H54 (cell line): ENCODE measurements at regions not wholly inside any gene's neighbourhood (a gene's known extent, or its start where the extent isn't known, plus 50 kb on each side); places are given as distances from the start of the nearest gene placed in this dataset.
"Not testable (repeated sequence)": the region's sequence is repeated elsewhere in the genome, so short reads cannot be mapped to it uniquely, and the experiment has no call there.

Experiments
- DNase-seq: peaks from one replicate; pipeline ENCODE4 v3.0.0; 2011; ENCODE audit warnings: low spot score, mixed read lengths; ENCODE audit not compliant: insufficient read length
- FAIRE-seq: peaks from 3 replicates; lab custom pipeline; 2011; peaks lifted over from hg19 to GRCh38; lab: Jason Lieb, UNC
- POLR2A ChIP-seq: IDR thresholded peaks from 2 replicates; pipeline ENCODE4 v1.6.1; 2011; ENCODE audit warnings: low read depth, mild to moderate bottlenecking, low read length

- TF ChIP-seq POLR2A, result no peak
- FAIRE-seq (no peak), DNase-seq (no peak)
These were observed 99.6 kb downstream of the RPLP1 start for GRCh38 chr15:69552057-69552815.

DNA sequence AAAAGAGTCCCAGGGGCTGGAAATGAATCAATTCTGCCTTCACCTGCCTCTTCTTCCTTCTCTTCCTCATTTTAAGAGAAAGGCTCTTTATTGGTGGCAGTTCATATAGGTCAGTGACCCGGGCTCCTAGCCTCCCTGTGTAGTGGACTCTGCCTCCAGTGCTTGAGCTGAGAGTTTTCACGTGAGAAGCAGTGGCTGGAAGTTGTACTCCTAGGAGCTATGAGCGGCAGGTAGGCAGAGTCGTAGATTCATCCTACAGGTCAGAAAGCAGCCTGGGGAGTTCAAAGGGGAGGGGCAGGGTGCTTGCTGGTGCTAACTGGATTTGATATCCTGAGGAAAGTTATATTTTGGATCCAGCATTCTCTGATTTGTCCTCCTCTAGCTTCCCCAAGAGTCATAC, 101.1 kb downstream of the RPLP1 start:
- no peak for FAIRE-seq
- no peak for DNase-seq
- no peak for TF ChIP-seq POLR2A

- no peak for FAIRE-seq
- no peak for TF ChIP-seq POLR2A
- DNase-seq, result no peak
These were observed 101.8 kb downstream of the RPLP1 start for GRCh38 chr15:69554279-69554961.

DNA sequence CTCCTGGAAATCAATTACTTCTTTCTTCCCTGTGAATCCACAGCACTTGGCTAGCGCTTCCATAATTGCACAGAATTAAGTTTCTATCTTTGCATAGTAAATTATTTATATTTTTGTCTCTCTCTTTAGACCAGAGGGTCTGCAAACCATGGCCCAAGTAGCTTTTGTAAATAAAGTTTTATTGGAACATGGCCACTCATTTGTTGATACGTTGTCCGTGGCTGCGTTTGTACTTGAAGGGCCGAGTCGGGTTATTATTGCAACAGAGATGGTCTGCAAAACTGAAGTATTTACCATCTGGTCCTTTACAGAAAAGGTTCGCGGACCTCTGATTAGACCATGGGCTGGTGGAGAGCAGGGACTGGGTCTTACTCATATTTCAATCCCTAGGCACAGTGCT, 102.5 kb downstream of the RPLP1 start:
- DNase-seq (no peak), FAIRE-seq (no peak)
- no peak for TF ChIP-seq POLR2A

DNA sequence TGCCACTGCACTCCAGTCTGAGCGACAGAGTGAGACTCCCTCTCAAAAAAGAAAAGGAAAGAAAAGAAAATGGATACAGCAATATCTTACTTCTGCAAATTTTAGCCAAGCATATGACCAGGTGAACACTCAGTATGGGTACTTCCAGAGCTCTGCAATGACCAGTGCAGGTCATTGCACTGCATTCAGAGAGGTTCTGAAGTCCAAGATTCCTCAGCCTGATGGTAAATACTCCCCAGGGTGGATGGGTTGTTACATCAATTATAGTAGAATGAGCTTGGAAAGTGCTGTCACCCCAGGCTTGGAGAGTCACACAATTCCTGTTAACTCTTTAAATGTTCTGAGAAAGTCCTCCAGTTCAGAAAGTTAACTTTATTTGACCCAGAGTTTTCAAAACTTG, 103.7 kb downstream of the RPLP1 start:
- DNase-seq (no peak), FAIRE-seq (no peak)
- TF ChIP-seq POLR2A, result no peak

- no peak for TF ChIP-seq POLR2A
- peak; percentile 66 for DNase-seq
- no peak for FAIRE-seq
These were observed 104.5 kb downstream of the RPLP1 start for GRCh38 chr15:69557020-69557706.

- no peak for FAIRE-seq
- no peak for DNase-seq
- TF ChIP-seq POLR2A, result no peak
These were observed 105.2 kb downstream of the RPLP1 start for GRCh38 chr15:69557707-69558409.

GRCh38 chr15:69559440-69560190, 107.0 kb downstream of the RPLP1 start:
- DNase-seq (peak; percentile 31), FAIRE-seq (no peak)
- no peak for TF ChIP-seq POLR2A

- FAIRE-seq, result no peak
- TF ChIP-seq POLR2A, result no peak
- no peak for DNase-seq
These were observed 108.6 kb downstream of the RPLP1 start for GRCh38 chr15:69561071-69561784.

DNA sequence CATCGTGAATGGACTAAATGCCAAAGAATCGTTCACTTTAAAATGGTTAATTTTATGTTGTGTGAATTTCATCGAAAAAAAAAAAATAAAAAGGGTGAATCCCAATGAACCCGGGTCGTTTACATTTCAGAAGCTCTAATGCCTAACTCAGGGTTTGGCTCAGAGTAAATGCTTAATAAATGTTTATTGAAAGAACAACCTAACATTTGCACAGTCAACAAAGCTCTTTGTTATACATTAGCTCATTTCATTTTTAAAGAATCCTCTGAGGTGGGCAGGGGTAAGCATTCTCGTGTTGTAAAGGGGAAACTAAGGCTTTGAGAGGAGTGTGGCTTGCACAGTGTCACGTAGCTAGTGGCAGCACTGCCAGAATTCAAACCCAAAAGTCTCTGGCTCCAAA, 109.5 kb downstream of the RPLP1 start:
- no peak for FAIRE-seq
- DNase-seq, result no peak
- TF ChIP-seq POLR2A, result no peak

GRCh38 chr15:69562564-69562963, 109.9 kb downstream of the RPLP1 start:
- no peak for TF ChIP-seq POLR2A
- FAIRE-seq (no peak), DNase-seq (no peak)

- no peak for TF ChIP-seq POLR2A
- DNase-seq, result no peak
- FAIRE-seq, result no peak
These were observed 112.5 kb downstream of the RPLP1 start for GRCh38 chr15:69565066-69565655.

DNA sequence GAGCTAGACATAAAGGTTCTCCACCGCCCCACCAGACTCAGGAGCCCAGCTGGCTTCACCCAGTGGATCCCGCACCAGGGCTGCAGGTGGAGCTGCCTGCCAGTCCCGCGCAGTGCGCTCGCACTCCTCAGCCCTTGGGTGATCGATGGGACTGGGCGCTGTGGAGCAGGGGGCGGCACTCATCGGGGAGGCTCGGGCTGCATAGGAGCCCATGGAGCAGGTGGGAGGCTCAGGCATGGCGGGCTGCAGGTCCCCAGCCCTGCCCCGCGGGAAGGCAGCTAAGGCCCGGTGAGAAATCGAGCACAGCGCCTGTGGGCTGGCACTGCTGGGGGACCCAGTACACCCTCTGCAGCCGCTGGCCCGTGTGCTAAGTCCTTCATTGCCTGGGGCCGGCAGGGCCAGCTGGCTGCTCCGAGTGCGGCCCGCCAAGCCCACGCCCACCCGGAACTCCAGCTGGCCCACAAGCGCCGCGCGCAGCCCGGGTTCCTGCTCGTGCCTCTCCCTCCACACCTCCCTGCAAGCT, 114.7 kb downstream of the RPLP1 start:
- not testable (repeated sequence) for DNase-seq, FAIRE-seq
